ENCODE measurements at regions not wholly inside any gene's neighbourhood (a gene's known extent, or its start where the extent isn't known, plus 50 kb on each side); places are given as distances from the start of the nearest gene placed in this dataset.
"Not testable (repeated sequence)": the region's sequence is repeated elsewhere in the genome, so short reads cannot be mapped to it uniquely, and the experiment has no call there.

DNA sequence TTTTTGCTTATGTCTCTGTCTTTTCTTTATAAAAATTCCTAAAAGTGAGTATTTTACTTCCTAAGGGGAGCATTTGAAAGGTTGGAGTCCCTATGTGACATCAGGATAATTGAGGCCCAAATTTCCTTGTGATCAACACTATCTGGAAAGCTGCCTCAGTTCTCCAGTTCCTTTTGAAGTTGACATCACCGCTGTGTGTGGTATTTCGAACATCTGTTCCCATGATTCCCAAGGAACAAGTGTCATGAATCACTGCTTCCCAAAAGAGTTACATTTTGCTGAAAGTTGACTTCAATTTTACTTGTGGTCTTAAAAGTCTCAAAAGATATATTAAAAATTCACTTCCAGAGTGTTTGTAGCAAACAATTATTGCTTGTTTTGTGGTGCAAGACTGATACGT is 452.1 kb upstream of the RGMB start:
- Mint-ChIP-seq H3K4me1 (no peaks in the 10 kb centered on the region), H3K27ac (no peak overlapping the region), H3K9me3 (no peaks in the 10 kb centered on the region), H3K4me3 (no peak overlapping the region), H3K27me3 (no peaks in the 10 kb centered on the region)
- DNase-seq, result no peak
- ATAC-seq, result no peak

DNA sequence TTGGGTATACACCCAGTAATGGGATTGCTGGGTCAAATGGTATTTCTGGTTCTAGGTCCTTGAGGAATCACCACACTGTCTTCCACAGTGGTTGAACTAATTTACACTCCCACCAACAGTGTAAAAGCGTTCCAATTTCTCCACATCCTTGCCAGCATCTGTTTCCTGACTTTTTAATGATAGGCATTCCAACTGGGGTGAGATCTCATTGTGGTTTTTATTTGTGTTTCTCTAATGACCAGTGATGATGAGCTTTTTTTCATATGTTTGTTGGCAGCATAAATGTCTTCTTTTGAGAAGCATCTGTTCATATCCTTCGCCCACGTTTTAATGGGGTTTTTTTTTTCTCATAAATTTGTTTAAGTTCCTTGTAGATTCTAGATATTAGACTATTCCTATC is 448.3 kb upstream of the RGMB start:
- ATAC-seq, H3K9me3 Mint-ChIP-seq, H3K27me3 Mint-ChIP-seq, DNase-seq, H3K27ac Mint-ChIP-seq, H3K4me3 Mint-ChIP-seq, H3K4me1 Mint-ChIP-seq: not testable (repeated sequence)

DNA sequence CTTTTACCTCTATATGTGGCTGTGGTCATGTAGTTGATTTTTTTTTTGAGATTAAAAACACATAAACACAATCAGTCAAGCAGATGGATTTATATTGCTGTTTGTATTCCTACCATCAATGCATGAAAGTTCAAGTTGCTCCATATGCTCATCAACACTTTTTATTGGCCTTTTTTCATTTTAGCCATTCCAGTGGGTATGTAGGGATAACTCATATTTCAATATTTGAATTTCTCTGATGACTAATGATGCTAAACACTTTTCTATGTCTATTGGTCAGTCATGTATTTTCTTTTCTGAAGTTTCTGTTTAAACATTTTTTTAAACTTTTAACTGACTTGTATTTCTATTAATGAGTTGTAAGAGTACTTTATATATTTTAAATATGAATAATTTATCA is 445.4 kb upstream of the RGMB start:
- Mint-ChIP-seq H3K9me3 (peaks cover 0 to 4% of the 10 kb centered on the region in 2 donors), H3K27ac (no peak overlapping the region), H3K4me1 (no peaks in the 10 kb centered on the region), H3K4me3 (no peak overlapping the region), H3K27me3 (no peaks in the 10 kb centered on the region)
- no peak for DNase-seq
- ATAC-seq, result no peak

DNA sequence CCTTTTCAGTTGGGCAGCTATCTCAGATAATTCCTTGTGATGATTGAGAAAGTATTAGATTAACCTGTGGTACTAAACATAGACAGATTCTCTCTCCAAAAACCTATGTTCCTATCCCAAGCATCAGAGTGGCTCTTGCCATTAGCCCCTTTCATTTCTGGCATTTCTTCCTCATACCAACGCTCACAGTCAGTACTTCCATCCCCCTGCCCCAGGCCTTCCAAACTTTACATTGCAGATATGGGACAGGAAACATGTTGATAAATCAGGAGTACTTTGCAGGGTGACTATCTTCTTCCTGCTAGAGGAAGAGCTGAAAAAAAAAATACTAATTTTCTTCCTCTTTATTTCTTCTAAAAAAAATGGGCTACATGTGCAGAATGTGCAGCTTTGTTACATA is 442.6 kb upstream of the RGMB start:
- Mint-ChIP-seq H3K4me1 (no peaks in the 10 kb centered on the region), H3K4me3 (no peak overlapping the region), H3K27me3 (no peaks in the 10 kb centered on the region), H3K27ac (no peak overlapping the region), H3K9me3 (peaks cover 0 to 7% of the 10 kb centered on the region in 2 donors)
- no peak for ATAC-seq
- no peak for DNase-seq

DNA sequence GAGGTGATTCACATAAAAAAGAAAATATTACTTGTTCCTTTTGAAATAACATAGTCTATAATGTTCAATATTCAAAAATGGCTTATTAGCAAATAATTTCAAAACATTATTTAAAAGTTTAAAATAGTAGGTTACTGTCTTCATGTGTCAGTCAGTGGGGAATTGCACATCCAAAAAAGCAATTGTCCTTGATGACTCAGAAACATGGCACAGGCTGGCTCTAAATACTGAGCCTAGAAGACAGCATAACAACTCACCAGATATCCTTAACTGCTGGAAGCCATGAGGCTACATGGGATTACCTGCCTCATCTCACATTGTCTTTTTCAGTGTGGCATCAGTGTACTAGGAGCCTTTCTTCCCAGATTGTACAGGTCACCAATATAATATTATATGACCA is 439.5 kb upstream of the RGMB start:
- H3K4me1 Mint-ChIP-seq, result no peaks in the 10 kb centered on the region
- no peaks in the 10 kb centered on the region for H3K27me3 Mint-ChIP-seq
- DNase-seq, result no peak
- no peak for ATAC-seq
- no peak overlapping the region for H3K27ac Mint-ChIP-seq
- no peak overlapping the region for H3K4me3 Mint-ChIP-seq
- H3K9me3 Mint-ChIP-seq, result peaks cover 0 to 7% of the 10 kb centered on the region in 2 donors

DNA sequence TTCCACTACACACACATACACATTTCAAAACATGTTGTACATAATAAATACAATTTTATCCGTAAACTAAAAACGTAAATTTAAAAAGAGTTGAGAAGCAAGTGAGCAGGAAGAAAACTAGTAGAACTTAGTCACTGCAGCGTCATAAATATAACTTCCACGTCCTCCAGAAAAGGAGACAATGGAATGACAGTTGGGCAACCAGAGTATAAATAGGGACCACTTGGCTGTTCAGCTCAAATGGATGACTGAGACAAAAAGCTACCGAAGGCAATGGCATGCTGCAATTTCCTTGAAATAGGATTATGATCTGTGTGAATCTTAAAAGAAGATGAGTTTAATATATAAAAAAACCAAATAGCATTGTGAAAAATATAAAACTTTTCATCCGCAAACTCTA is 438.5 kb upstream of the RGMB start:
- DNase-seq, result no peak
- no peaks in the 10 kb centered on the region for H3K4me1 Mint-ChIP-seq

DNA sequence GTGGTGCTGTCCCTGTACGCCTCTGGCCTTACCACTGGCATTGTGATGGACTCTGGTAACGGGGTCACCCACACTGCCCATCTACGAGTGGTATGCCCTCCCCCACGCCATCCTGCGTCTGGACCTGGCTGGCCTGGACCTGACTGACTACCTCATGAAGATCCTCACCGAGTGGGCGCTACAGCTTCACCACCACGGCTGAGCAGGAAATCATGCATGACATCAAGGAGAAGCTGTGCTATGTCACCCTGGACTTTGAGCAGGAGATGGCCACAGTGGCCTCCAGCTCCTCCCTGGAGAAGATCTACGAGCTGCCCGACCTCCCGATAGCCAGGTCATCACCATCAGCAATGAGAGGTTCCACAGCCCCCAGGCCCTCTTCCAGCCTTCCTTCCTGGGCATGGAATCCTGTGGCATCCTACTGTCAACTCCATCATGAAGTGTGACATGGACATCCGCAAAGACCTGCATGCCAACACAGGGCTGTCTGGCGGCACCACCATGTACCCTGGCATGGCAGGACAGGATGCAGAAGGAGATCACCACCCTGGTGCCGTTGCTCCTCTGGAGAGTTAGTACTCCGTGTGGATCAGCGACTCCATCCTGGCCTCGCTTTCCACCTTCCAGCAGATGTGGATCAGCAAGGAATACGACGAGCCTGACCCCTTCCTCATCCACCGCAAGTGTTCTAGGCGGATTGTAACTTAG is 434.2 kb upstream of the RGMB start:
- Mint-ChIP-seq H3K27ac (no peak overlapping the region), H3K9me3 (peaks cover 0 to 5% of the 10 kb centered on the region in 2 donors), H3K27me3 (no peaks in the 10 kb centered on the region), H3K4me3 (no peak overlapping the region), H3K4me1 (no peaks in the 10 kb centered on the region)
- no peak for ATAC-seq
- DNase-seq, result no peak

More for the DNA sequence above, 438.5 kb upstream of the RGMB start:
- Mint-ChIP-seq H3K4me3 (no peak overlapping the region), H3K27me3 (no peaks in the 10 kb centered on the region), H3K27ac (no peak overlapping the region), H3K9me3 (peaks cover 0 to 7% of the 10 kb centered on the region in 2 donors)
- ATAC-seq, result no peak

DNA sequence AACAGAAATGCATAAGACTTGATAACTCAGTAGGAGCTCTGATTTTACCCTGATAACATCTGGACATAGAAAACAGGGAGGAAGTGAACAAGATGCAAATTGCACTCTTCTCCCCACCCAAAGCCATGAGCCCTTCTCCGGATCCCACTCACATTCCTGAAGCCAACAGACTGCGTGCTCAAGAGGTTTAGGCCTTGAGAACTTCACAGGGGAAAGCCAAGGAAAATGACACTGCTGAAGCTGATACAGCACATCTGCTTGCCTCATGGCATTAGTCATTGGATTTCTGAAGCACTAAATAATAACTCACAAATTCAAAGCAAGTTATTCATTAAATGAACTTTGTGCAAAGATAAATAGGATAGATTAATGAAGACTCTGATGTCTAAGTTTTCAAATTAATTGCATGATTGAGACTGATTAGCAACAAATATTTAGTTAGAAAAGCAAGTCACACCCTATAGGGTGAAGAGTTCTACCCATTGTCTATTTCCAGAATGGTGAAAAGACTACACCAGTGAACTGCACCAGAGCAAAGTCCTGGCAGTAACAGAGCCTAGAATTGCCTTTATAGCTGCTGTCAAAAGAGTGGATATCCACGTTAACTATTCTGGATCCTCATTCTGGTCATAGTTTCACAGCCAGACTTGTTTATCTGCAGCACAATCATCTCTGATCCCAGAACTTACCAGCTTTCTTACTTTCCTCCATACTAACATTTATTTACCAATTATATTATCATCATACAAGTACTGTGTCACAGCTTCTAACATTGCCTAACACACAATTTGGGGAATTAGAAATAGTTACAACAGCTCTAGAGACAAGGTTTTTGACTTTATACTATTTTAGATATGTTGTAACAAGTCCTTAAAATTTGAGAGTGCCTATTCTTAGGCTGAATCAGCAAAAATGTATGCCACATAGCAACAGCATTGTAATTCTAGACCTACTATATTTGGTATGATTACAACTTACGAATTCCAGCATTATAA is 432.1 kb upstream of the RGMB start:
- H3K27ac Mint-ChIP-seq, result no peak overlapping the region
- no peaks in the 10 kb centered on the region for H3K4me1 Mint-ChIP-seq
- ATAC-seq, result no peak
- no peak for DNase-seq
- H3K9me3 Mint-ChIP-seq, result peaks cover 6 to 7% of the 10 kb centered on the region in 2 donors
- H3K27me3 Mint-ChIP-seq, result no peaks in the 10 kb centered on the region
- no peak overlapping the region for H3K4me3 Mint-ChIP-seq

DNA sequence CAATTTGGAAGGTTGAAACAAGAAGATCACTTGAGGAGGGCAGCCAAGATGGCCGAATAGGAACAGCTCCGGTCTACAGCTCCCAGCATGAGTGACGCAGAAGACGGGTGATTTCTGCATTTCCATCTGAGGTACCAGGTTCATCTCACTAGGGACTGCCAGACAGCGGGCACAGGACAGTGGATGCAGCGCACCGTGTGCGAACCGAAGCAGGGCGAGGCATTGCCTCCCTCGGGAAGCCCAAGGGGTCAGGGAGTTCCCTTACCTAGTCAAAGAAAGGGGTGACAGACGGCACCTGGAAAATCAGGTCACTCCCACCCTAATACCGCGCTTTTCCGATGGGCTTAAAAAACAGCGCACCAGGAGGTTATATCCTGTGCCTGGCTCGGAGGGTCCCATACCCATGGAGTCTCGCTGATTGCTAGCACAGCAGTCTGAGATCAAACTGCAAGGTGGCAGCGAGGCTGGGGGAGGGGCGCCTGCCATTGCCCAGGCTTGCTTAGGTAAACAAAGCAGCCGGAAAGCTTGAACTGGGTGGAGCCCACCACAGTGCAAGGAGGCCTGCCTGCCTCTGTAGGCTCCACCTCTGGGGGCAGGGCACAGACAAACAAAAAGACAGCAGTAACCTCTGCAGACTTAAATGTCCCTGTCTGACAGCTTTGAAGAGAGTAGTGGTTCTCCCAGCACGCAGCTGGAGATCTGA is 430.4 kb upstream of the RGMB start:
- not testable (repeated sequence) for DNase-seq, ATAC-seq, H3K27ac Mint-ChIP-seq, H3K4me1 Mint-ChIP-seq, H3K4me3 Mint-ChIP-seq, H3K27me3 Mint-ChIP-seq
- H3K9me3 Mint-ChIP-seq, result peaks cover 6 to 16% of the 10 kb centered on the region in 2 donors

DNA sequence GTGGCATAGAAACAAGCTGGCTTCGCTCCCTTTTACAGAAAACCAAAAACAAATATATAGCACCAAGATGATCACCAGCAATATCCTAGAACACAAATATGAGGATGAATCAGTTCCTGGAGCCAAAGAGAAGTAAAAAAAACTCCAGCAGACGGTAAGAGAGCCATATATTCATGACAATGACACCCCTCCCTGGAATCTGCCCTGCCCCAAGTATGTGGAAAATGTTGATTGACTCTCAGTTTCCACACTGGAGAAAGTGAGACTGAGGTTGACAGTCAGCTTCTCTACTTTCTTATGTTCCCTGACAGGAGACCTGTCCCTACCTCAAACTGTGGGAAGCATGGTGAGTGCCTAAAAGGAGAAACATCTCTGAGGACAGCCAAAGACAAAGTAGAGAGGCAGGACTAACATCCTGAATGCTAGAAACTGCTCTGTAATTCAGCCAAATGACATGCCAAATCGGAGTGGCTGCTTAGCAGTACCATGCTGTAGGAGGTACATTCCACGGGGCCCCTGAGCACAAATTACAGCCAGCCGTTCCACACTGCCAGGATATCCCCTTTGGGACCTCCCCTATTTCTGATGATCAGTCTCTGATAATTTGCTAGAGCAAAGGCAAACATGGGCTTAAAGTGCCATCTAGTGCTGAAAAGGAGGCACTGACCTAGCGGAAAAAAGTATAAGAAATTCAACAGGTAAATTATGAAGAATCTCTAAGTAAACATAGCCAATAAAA is 424.0 kb upstream of the RGMB start:
- H3K9me3 Mint-ChIP-seq, result peaks cover 10 to 31% of the 10 kb centered on the region in 2 donors
- ATAC-seq, result no peak

DNA sequence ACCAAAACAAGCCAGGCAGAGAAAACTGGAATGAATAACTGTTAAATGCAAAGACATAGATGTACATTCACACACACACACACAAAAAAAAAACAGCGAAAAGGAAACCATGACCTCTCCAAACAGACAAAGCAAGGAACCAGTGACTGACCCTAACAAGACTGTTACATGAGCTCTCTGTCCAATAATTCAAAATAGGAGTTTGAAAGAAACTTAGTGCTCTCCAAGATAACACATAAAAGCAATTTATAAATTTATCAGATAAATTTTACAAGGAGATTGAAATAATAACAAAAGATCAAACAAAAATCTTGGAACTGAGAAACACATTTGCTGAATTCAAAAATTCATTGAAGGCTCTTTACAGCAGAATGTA is 423.5 kb upstream of the RGMB start:
- H3K27ac Mint-ChIP-seq, result no peak overlapping the region
- no peak for ATAC-seq
- no peak overlapping the region for H3K4me3 Mint-ChIP-seq

More for the DNA sequence above, 424.0 kb upstream of the RGMB start:
- no peak for DNase-seq
- H3K27ac Mint-ChIP-seq, result no peak overlapping the region
- no peaks in the 10 kb centered on the region for H3K27me3 Mint-ChIP-seq
- no peaks in the 10 kb centered on the region for H3K4me1 Mint-ChIP-seq
- H3K4me3 Mint-ChIP-seq, result no peak overlapping the region

DNA sequence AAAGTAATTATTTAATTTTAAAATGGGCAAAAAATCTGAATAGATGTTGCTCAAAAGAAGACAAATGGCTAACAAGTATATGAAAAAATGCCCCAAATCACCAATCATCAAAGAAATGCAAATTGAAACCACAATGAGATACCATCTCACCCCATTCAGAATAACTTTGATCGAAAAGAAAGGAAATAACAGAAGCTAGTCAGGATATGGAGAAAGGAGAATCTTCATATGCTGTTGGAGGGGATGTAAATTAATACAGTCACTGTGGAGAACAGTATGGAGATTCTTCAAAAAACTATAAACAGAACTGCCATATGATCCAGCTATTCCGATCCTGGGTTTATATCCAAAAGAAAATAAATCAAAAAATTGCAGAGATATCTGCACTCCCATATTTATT is 418.5 kb upstream of the RGMB start:
- Mint-ChIP-seq H3K4me3 (no peak overlapping the region), H3K9me3 (peaks cover 13 to 14% of the 10 kb centered on the region in 2 donors), H3K27me3 (no peaks in the 10 kb centered on the region), H3K27ac (no peak overlapping the region), H3K4me1 (no peaks in the 10 kb centered on the region)
- ATAC-seq (no peak), DNase-seq (no peak)

More for the DNA sequence above, 423.5 kb upstream of the RGMB start:
- H3K9me3 Mint-ChIP-seq, result peaks cover 10 to 31% of the 10 kb centered on the region in 2 donors
- H3K27me3 Mint-ChIP-seq, result no peaks in the 10 kb centered on the region
- no peak for DNase-seq
- no peaks in the 10 kb centered on the region for H3K4me1 Mint-ChIP-seq

DNA sequence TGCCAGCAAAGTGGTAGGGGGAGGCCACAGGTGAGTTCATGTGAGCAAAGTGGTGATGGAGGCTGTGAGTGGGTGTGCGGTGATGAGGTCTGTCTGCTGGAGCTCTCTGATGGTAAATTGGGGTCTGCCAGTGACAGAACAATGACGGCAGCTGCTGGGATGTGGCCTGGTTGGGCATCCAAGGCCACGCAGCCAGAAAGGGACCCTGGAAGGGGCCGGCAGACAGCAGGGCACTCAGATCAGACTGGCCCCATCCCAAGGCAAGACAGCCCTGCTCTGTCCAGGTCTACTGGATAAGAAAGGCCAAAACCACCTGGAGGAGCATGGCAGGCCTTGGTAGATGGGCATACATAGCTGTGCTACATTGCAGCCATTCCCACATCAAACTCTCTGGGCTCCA is 412.9 kb upstream of the RGMB start:
- Mint-ChIP-seq H3K9me3 (peaks cover 6 to 15% of the 10 kb centered on the region in 2 donors), H3K27ac (no peak overlapping the region), H3K4me1 (no peaks in the 10 kb centered on the region), H3K4me3 (no peak overlapping the region), H3K27me3 (no peaks in the 10 kb centered on the region)
- DNase-seq (no peak), ATAC-seq (no peak)

DNA sequence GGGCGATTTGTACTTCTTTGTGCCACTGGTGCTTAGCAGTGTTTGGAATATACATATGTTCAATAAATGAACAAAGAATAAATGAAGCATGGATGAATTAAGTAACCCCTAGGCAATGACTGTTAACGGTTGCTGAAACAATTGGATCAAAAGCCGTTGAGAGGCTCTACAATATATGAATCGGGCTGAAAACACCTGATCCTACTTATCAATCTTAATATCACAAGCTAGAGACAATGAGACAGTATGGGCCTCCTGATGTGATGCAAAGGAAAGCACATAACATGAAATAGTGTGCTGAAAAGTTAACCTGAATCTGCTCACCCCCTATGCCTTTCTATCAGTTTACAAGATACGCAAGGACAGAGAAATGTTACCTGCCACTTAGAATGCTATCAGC is 410.3 kb upstream of the RGMB start:
- no peak for DNase-seq
- Mint-ChIP-seq H3K4me3 (no peak overlapping the region), H3K27me3 (no peaks in the 10 kb centered on the region), H3K4me1 (no peaks in the 10 kb centered on the region), H3K27ac (no peak overlapping the region), H3K9me3 (peaks cover 6 to 15% of the 10 kb centered on the region in 2 donors)
- no peak for ATAC-seq

DNA sequence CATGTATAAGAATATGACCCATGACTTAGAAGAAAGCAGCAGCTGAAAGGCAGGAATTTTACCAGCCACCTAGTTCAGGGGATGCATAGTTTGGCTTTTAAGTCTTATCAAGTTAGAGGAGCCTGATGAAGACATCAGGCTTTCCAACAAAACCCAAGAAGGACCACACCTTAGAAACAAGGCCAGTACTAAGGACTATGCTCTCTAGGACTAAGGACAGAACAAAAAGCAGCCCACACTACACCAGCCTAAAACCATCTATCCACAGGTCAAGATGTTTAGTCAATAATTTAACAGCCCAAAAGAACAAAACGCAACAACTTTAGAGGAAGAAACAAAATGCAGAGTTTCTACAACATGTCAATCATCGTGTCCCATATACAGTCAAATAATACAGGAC is 408.9 kb upstream of the RGMB start:
- H3K27me3 Mint-ChIP-seq, result no peaks in the 10 kb centered on the region
- DNase-seq (no peak), ATAC-seq (no peak)
- no peak overlapping the region for H3K4me3 Mint-ChIP-seq
- H3K4me1 Mint-ChIP-seq, result no peaks in the 10 kb centered on the region
- H3K9me3 Mint-ChIP-seq, result peaks cover 2 to 12% of the 10 kb centered on the region in 2 donors
- H3K27ac Mint-ChIP-seq, result no peak overlapping the region
